ENCODE measurements at regions not wholly inside any gene's neighbourhood (a gene's known extent, or its start where the extent isn't known, plus 50 kb on each side); places are given as distances from the start of the nearest gene placed in this dataset.

DNA sequence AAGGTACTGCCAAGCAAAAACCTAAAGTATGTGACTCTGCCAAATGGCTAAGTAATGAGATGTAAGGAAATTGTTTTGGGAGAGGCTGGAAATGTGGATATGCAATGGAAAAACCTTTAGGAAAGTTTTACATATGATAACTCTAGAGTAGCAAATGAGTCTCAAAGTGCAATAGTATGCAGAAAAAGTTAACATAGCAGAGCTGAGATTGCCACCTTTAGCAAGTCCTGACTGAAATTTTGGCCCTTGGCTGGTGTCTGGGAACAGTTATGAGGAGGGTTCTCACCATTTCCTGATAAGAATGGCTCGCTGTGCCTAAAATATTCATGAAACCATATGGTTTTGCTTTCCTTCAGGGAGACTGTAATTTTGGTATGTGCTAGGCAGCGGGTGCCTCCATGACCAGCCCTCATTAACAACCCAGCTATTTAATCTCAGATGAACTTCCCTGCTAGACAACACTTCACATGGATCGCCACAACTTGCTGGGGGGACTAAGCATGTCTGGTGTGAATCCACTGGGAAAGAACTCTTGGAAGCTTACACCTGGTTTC is 72.3 kb upstream of the ERBB4 start:
- TF ChIP-seq, protein P1, sequence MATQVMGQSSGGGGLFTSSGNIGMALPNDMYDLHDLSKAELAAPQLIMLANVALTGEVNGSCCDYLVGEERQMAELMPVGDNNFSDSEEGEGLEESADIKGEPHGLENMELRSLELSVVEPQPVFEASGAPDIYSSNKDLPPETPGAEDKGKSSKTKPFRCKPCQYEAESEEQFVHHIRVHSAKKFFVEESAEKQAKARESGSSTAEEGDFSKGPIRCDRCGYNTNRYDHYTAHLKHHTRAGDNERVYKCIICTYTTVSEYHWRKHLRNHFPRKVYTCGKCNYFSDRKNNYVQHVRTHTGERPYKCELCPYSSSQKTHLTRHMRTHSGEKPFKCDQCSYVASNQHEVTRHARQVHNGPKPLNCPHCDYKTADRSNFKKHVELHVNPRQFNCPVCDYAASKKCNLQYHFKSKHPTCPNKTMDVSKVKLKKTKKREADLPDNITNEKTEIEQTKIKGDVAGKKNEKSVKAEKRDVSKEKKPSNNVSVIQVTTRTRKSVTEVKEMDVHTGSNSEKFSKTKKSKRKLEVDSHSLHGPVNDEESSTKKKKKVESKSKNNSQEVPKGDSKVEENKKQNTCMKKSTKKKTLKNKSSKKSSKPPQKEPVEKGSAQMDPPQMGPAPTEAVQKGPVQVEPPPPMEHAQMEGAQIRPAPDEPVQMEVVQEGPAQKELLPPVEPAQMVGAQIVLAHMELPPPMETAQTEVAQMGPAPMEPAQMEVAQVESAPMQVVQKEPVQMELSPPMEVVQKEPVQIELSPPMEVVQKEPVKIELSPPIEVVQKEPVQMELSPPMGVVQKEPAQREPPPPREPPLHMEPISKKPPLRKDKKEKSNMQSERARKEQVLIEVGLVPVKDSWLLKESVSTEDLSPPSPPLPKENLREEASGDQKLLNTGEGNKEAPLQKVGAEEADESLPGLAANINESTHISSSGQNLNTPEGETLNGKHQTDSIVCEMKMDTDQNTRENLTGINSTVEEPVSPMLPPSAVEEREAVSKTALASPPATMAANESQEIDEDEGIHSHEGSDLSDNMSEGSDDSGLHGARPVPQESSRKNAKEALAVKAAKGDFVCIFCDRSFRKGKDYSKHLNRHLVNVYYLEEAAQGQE (IDR thresholded peaks at IDR 0.05; ENCODE audit: low read depth, low read length) = no peak
- TF ChIP-seq JUND (IDR thresholded peaks at IDR 0.05) = no peak
